GM13976 (cell line): ENCODE measurements at regions not wholly inside any gene's neighbourhood (a gene's known extent, or its start where the extent isn't known, plus 50 kb on each side); places are given as distances from the start of the nearest gene placed in this dataset.
"Not testable (repeated sequence)": the region's sequence is repeated elsewhere in the genome, so short reads cannot be mapped to it uniquely, and the experiment has no call there.

Experiments
- DNase-seq: peaks from one replicate; pipeline ENCODE4 v3.0.0; 2012; ENCODE audit warnings: low spot score
- CTCF ChIP-seq: IDR thresholded peaks from 2 replicates; pipeline ENCODE4 v1.5.1; 2012; ENCODE audit warnings: borderline replicate concordance, mild to moderate bottlenecking; ENCODE audit not compliant: insufficient read depth; ENCODE audit errors: extremely low read depth, missing control alignments, control extremely low read depth
- in situ Hi-C: fragments of 300-500 bp; cut with MboI; formaldehyde crosslinking; loops from one replicate; pipeline ENCODE4 v1.12.0; 2022; ENCODE audit warnings: low sequenced_read_pairs, mixed read lengths, inconsistent platforms; ENCODE audit not compliant: unreplicated experiment

GRCh38 chr14:35952584-35952983 lies 126.4 kb downstream of the BRMS1L start:
- in situ Hi-C loops = no loop called here
- no peak for DNase-seq
- no peak for TF ChIP-seq CTCF

- DNase-seq = no peak
- in situ Hi-C loops = no loop called here
- TF ChIP-seq CTCF = no peak
These were observed 123.9 kb downstream of the BRMS1L start for GRCh38 chr14:35949920-35950513.

- DNase-seq, in situ Hi-C loops: not testable (repeated sequence)
These were observed 121.8 kb downstream of the BRMS1L start for GRCh38 chr14:35947983-35948382.

- DNase-seq = peak; percentile 32
- in situ Hi-C loops = no loop called here
- peak; percentile 22 for TF ChIP-seq CTCF
These were observed 118.7 kb downstream of the BRMS1L start for GRCh38 chr14:35944847-35945246.

GRCh38 chr14:35940291-35940690 lies 114.2 kb downstream of the BRMS1L start:
- no peak for DNase-seq
- in situ Hi-C loops = no loop called here
- TF ChIP-seq CTCF = no peak

- no peak for DNase-seq
- TF ChIP-seq CTCF = no peak
- in situ Hi-C loops = no loop called here
These were observed 112.6 kb downstream of the BRMS1L start for GRCh38 chr14:35938770-35939169.

GRCh38 chr14:35934499-35934898 lies 108.4 kb downstream of the BRMS1L start:
- no peak for TF ChIP-seq CTCF
- in situ Hi-C loops = no loop called here
- no peak for DNase-seq
